HepG2 (cell line): ENCODE measurements at regions not wholly inside any gene's neighbourhood (a gene's known extent, or its start where the extent isn't known, plus 50 kb on each side); places are given as distances from the start of the nearest gene placed in this dataset.

ENCODE experiments used
- ATAC-seq: fragments of 200-7000 bp; cut with Tn5 transposase; 3 replicates; pipeline ENCODE4 v1.9.1; 2020; ENCODE audit warnings: mild to moderate bottlenecking, moderate library complexity
- BruUV-seq: library from RNA; stranded (reverse); fragments of 400-500 nt; replicated peaks from 2 replicates; lab custom pipeline; 2021; lab: Mats Ljungman, UMichigan
- CTCF ChIA-PET: fragments of 300-600 bp; formaldehyde crosslinking; extraction: SDS; loops from one replicate; lab custom pipeline; 2021; ENCODE audit warnings: low total read pairs, inconsistent platforms, low intra/inter-chr PET ratio; lab: Yijun Ruan, JAX
- POLR2A ChIA-PET: fragments of 350-600 bp; sonication (Branson Sonifier 250); formaldehyde crosslinking; loops from one replicate; lab custom pipeline; 2020; ENCODE audit warnings: antibody characterized with exemption, inconsistent platforms; lab: Yijun Ruan, JAX
- DNase-seq: peaks from one replicate; pipeline ENCODE4 v3.0.0-alpha.2; 2015; ENCODE audit warnings: low spot score
- FAIRE-seq: peaks from 3 replicates; lab custom pipeline; 2011; peaks lifted over from hg19 to GRCh38; lab: Jason Lieb, UNC
- H2AFZ ChIP-seq: one replicate; pipeline ENCODE4 v1.6.1; 2011; ENCODE audit warnings: low read length, inconsistent platforms
- H3K27ac ChIP-seq: fragments of 300-600 bp; 3 replicates; pipeline ENCODE4 v1.8.0; 2011; ENCODE audit warnings: mixed run types, mild to moderate bottlenecking, mixed read lengths, low read length, inconsistent platforms; ENCODE audit not compliant: insufficient read depth; ENCODE audit errors: extremely low read length
- H3K27me3 ChIP-seq, 2 experiments: fragments of 200-600 bp in 1 of 2; 2 replicates in 1 of 2; 3 replicates in 1 of 2; pipeline versions ENCODE4 v1.6.0 to v1.8.0; 2011; ENCODE audit warnings: low read length in 2 of 2, mild to moderate bottlenecking in 2 of 2, moderate library complexity in 2 of 2, inconsistent platforms in 1 of 2; ENCODE audit not compliant: insufficient read depth in 2 of 2, control insufficient read depth in 1 of 2
- H3K36me3 ChIP-seq, 2 experiments: fragments of 200-600 bp in 1 of 2; replicated peaks in 1 of 2; 2 replicates in 1 of 2; 3 replicates in 1 of 2; pipeline versions ENCODE4 v1.5.1 to v1.8.0; 2011; ENCODE audit warnings: low read length in 2 of 2, inconsistent platforms in 1 of 2; ENCODE audit not compliant: insufficient read depth in 2 of 2, control insufficient read depth in 1 of 2
- H3K4me1 ChIP-seq: 2 replicates; pipeline ENCODE4 v1.5.1; 2012; ENCODE audit warnings: low read length, inconsistent platforms; ENCODE audit not compliant: insufficient read depth
- H3K4me2 ChIP-seq: 2 replicates; pipeline ENCODE4 v1.6.0; 2011; ENCODE audit warnings: low read depth, low read length, inconsistent platforms
- H3K4me3 ChIP-seq, 3 experiments: fragments of 200-600 bp in 1 of 3; sonication (generic), shearing (Covaris generic) in 1 of 3; replicated peaks in 1 of 3; 2 replicates each; pipeline ENCODE4 v1.5.1; 2011 to 2016; ENCODE audit warnings: low read length in 3 of 3, inconsistent platforms in 2 of 3, low read depth in 2 of 3, mild to moderate bottlenecking in 2 of 3, control low read depth in 1 of 3, mixed read lengths in 1 of 3; ENCODE audit not compliant: insufficient read depth in 1 of 3
- H3K79me2 ChIP-seq: one replicate; pipeline ENCODE4 v1.6.1; 2011; ENCODE audit warnings: low read length, inconsistent platforms; ENCODE audit not compliant: insufficient read depth
- H3K9ac ChIP-seq: 2 replicates; pipeline ENCODE4 v1.6.0; 2011; ENCODE audit warnings: mild to moderate bottlenecking, low read depth, low read length, inconsistent platforms; ENCODE audit not compliant: insufficient read depth
- H3K9me3 ChIP-seq: 2 replicates; pipeline ENCODE4 v1.5.1; 2012; ENCODE audit warnings: mild to moderate bottlenecking, low read length
- H4K20me1 ChIP-seq: 2 replicates; pipeline ENCODE4 v1.6.0; 2011; ENCODE audit warnings: inconsistent platforms, mild to moderate bottlenecking, low read length, moderate library complexity; ENCODE audit not compliant: insufficient read depth
- ARHGAP35 ChIP-seq: sonication (generic); formaldehyde crosslinking; IDR thresholded peaks from 2 replicates; pipeline ENCODE4 v1.9.0; 2022; ENCODE audit warnings: mild to moderate bottlenecking, inconsistent platforms, moderate library complexity, missing genetic modification reagents, borderline replicate concordance
- ATF6 ChIP-seq: sonication (generic); formaldehyde crosslinking; conservative IDR thresholded peaks from 2 replicates; pipeline ENCODE4 v1.4.0; 2020; ENCODE audit warnings: missing genetic modification reagents
- IKZF1 ChIP-seq: fragments of 450-650 bp; IDR thresholded peaks from 2 replicates; pipeline ENCODE4 v1.7.1; 2016
- MTF2 ChIP-seq: sonication (generic); formaldehyde crosslinking; IDR thresholded peaks from 2 replicates; pipeline ENCODE4 v1.5.0; 2020; ENCODE audit warnings: missing genetic modification reagents, borderline replicate concordance
- MXD4 ChIP-seq: IDR thresholded peaks from 2 replicates; pipeline ENCODE4 v1.6.1; 2016; ENCODE audit warnings: mild to moderate bottlenecking, missing biosample characterization, missing genetic modification reagents
- NR2F2 ChIP-seq: IDR thresholded peaks from 2 replicates; pipeline ENCODE4 v1.6.1; 2012; ENCODE audit warnings: low read depth, inconsistent platforms, borderline replicate concordance
- RARA ChIP-seq: IDR thresholded peaks from 2 replicates; pipeline ENCODE4 v1.6.1; 2016; ENCODE audit warnings: missing genetic modification reagents, missing compliant biosample characterization
- STAT5B ChIP-seq: sonication (generic); formaldehyde crosslinking; IDR thresholded peaks from 2 replicates; pipeline ENCODE4 v1.4.0; 2020; ENCODE audit warnings: missing genetic modification reagents
- ZBTB21 ChIP-seq: sonication (generic); formaldehyde crosslinking; IDR thresholded peaks from 2 replicates; pipeline ENCODE4 v1.4.0; 2020; ENCODE audit warnings: missing genetic modification reagents
- ZFP1 ChIP-seq: IDR thresholded peaks from 2 replicates; pipeline ENCODE4 v1.6.1; 2016
- ZNF20 ChIP-seq: sonication (generic); formaldehyde crosslinking; IDR thresholded peaks from 2 replicates; pipeline ENCODE4 v1.4.0; 2020; ENCODE audit warnings: mild to moderate bottlenecking, moderate library complexity, missing genetic modification reagents
- ZNF326 ChIP-seq: sonication (generic); formaldehyde crosslinking; IDR thresholded peaks from 2 replicates; pipeline ENCODE4 v1.4.0; 2020; ENCODE audit warnings: missing genetic modification reagents, borderline replicate concordance
- ZSCAN22 ChIP-seq: sonication (generic); formaldehyde crosslinking; IDR thresholded peaks from 2 replicates; pipeline ENCODE4 v1.4.0; 2020; ENCODE audit warnings: mild to moderate bottlenecking, missing genetic modification reagents
- WGBS: methylation state at CpG from one replicate; pipeline ENCODE4 v1.1.6; 2017; ENCODE audit warnings: low lambda C conversion rate; 5-methylcytosine and 5-hydroxymethylcytosine counted together
- in situ Hi-C: cut with HindIII; loops from 2 replicates; pipeline ENCODE4 v1.10.0; 2017; ENCODE audit warnings: low pct_unique_long_range_greater_than_20kb; ENCODE audit not compliant: extremely low pct_ligation_motif_present
- intact Hi-C: fragments of 100-400 bp; cut with micrococcal nuclease; formaldehyde crosslinking; loops from one replicate; pipeline ENCODE4 v1.10.0; 2022; ENCODE audit not compliant: unreplicated experiment
- TF ChIP-seq, protein P1 (sequence below), 2 experiments: sonication (generic) in 1 of 2; formaldehyde crosslinking in 1 of 2; IDR thresholded peaks; 2 replicates each; pipeline versions ENCODE4 v1.4.0 to v1.6.1; 2016 to 2020; ENCODE audit warnings: borderline replicate concordance in 1 of 2, low read depth in 1 of 2, mild to moderate bottlenecking in 1 of 2, missing genetic modification reagents in 1 of 2

GRCh38 chr1:212167098-212167497 lies 118.1 kb upstream of the PPP2R5A start:
- Histone ChIP-seq H3K4me2 (peak overlapping the region; percentile 9; the same call in 1 of the 2 replicates), H3K9ac (no peak overlapping the region), H3K36me3 (no peaks in the 10 kb centered on the region), H3K27me3 (no peaks in the 10 kb centered on the region; a peak in 1 of 5 replicates), H3K79me2 (no peaks in the 10 kb centered on the region), H3K9me3 (no peaks in the 10 kb centered on the region), H2AFZ (no peak overlapping the region), H3K4me1 (peaks cover 8% of the 10 kb centered on the region; the same call in 1 of the 2 replicates), H3K27ac (no peak overlapping the region), H3K4me3 (no peak overlapping the region), H4K20me1 (no peaks in the 10 kb centered on the region)
- POLR2A ChIA-PET, result no interaction called here
- ATAC-seq (peak; percentile 77), FAIRE-seq (no peak), DNase-seq (no peak)
- in situ Hi-C loops, result no loop called here
- WGBS, result 46% methylated on average over 7 of the region's 7 CpGs
- TF ChIP-seq ZNF326 (CRISPR knock-in tag) (no peak), RARA (0 out of 2 replicates have a peak, but pooled peaks have one; percentile 29)
- CTCF ChIA-PET, result no interaction called here
- intact Hi-C loops, result no loop called here
- BruUV-seq, result no TSS peak

DNA sequence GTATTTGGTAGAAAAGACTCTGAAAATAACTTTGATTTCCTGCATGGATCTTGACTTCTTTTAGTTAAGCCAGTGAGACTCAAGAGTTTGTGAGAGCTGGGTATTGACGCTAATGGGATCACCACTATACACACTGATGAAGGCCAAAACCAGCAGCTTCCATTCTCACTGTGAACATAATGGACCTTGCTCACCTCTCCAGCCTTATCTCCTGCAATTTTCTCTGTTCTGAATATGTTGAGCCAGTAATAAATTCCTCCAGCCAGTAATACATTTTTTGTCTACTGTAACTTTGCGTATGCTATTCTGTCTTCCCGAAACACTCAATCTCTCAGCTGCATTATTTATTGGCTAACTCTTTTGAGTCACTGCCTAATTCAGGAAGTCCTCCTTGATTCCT lies 111.6 kb upstream of the PPP2R5A start:
- no peak overlapping the region for H3K4me2 ChIP-seq
- no TSS peak for BruUV-seq
- in situ Hi-C loops (no loop called here), intact Hi-C loops (no loop called here)
- ATAC-seq, result no peak; the same call in 2 of the 3 replicates
- H3K36me3 ChIP-seq, result no peaks in the 10 kb centered on the region
- FAIRE-seq, result no peak
- H3K27ac ChIP-seq, result no peak overlapping the region
- no peak overlapping the region for H3K4me3 ChIP-seq
- DNase-seq, result no peak
- H3K4me1 ChIP-seq, result no peaks in the 10 kb centered on the region
- H4K20me1 ChIP-seq, result no peaks in the 10 kb centered on the region
- no peaks in the 10 kb centered on the region for H3K79me2 ChIP-seq
- ChIA-PET CTCF (no interaction called here), POLR2A (no interaction called here)
- H3K27me3 ChIP-seq, result no peaks in the 10 kb centered on the region
- H3K9me3 ChIP-seq, result no peaks in the 10 kb centered on the region
- H2AFZ ChIP-seq, result no peak overlapping the region
- 69% methylated on average over 3 of the region's 3 CpGs for WGBS
- H3K9ac ChIP-seq, result no peak overlapping the region
- TF ChIP-seq MXD4 (CRISPR knock-in tag) (no peak), ZBTB21 (CRISPR knock-in tag) (no peak), ZSCAN22 (CRISPR knock-in tag) (no peak), ATF6 (no peak), STAT5B (no peak), NR2F2 (no peak), ZNF20 (CRISPR knock-in tag) (no peak), ZFP1 (CRISPR knock-in tag) (no peak), MTF2 (CRISPR knock-in tag) (no peak), ARHGAP35 (no peak), IKZF1 (no peak)
- TF ChIP-seq, protein P1, sequence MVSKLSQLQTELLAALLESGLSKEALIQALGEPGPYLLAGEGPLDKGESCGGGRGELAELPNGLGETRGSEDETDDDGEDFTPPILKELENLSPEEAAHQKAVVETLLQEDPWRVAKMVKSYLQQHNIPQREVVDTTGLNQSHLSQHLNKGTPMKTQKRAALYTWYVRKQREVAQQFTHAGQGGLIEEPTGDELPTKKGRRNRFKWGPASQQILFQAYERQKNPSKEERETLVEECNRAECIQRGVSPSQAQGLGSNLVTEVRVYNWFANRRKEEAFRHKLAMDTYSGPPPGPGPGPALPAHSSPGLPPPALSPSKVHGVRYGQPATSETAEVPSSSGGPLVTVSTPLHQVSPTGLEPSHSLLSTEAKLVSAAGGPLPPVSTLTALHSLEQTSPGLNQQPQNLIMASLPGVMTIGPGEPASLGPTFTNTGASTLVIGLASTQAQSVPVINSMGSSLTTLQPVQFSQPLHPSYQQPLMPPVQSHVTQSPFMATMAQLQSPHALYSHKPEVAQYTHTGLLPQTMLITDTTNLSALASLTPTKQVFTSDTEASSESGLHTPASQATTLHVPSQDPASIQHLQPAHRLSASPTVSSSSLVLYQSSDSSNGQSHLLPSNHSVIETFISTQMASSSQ (IDR thresholded peaks at IDR 0.05; ENCODE audit: low read depth), result no peak
- TF ChIP-seq, protein P1 (CRISPR knock-in tag; IDR thresholded peaks at IDR 0.05; ENCODE audit: borderline replicate concordance), result no peak
